GM06990 (cell line): ENCODE measurements at regions not wholly inside any gene's neighbourhood (a gene's known extent, or its start where the extent isn't known, plus 50 kb on each side); places are given as distances from the start of the nearest gene placed in this dataset.

Experiments used
- DNase-seq: peaks from one replicate; pipeline ENCODE4 v3.0.0-alpha.2; 2011; ENCODE audit not compliant: insufficient read length; ENCODE audit errors: extremely low read depth
- H3K27me3 ChIP-seq: replicated peaks from 2 replicates; pipeline ENCODE4 v1.6.0; 2011; ENCODE audit warnings: low read length; ENCODE audit not compliant: control insufficient read depth, insufficient read depth
- H3K36me3 ChIP-seq: 2 replicates; pipeline ENCODE4 v1.5.1; 2011; ENCODE audit warnings: low read length; ENCODE audit not compliant: control insufficient read depth, insufficient read depth
- H3K4me3 ChIP-seq: replicated peaks from 2 replicates; pipeline ENCODE4 v1.5.1; 2011; ENCODE audit warnings: low read depth, mild to moderate bottlenecking, control low read depth, low read length
- CTCF ChIP-seq: IDR thresholded peaks from 2 replicates; pipeline ENCODE4 v1.5.1; 2011; ENCODE audit warnings: low read length, control low read depth, mild to moderate bottlenecking, inconsistent platforms; ENCODE audit not compliant: insufficient read depth, poor library complexity, severe bottlenecking

GRCh38 chr12:74626397-74626796, 88.8 kb downstream of the ATXN7L3B start:
- no peak for TF ChIP-seq CTCF

GRCh38 chr12:74641262-74641661, 103.6 kb downstream of the ATXN7L3B start:
- no peak overlapping the region for H3K4me3 ChIP-seq
- H3K27me3 ChIP-seq: no peaks in the 10 kb centered on the region
- TF ChIP-seq CTCF: no peak
- no peaks in the 10 kb centered on the region for H3K36me3 ChIP-seq
- DNase-seq: no peak

More at GRCh38 chr12:74626397-74626796, 88.8 kb downstream of the ATXN7L3B start:
- no peak for DNase-seq
- Histone ChIP-seq H3K36me3 (no peaks in the 10 kb centered on the region), H3K4me3 (no peak overlapping the region), H3K27me3 (no peaks in the 10 kb centered on the region)

- no peak overlapping the region for H3K4me3 ChIP-seq
- no peaks in the 10 kb centered on the region for H3K36me3 ChIP-seq
- DNase-seq: no peak
- H3K27me3 ChIP-seq: no peaks in the 10 kb centered on the region
- TF ChIP-seq CTCF: no peak
These were observed 104.1 kb downstream of the ATXN7L3B start for GRCh38 chr12:74641694-74642093.

GRCh38 chr12:74644681-74645080, 107.0 kb downstream of the ATXN7L3B start:
- no peak for TF ChIP-seq CTCF
- H3K36me3 ChIP-seq: no peaks in the 10 kb centered on the region
- H3K4me3 ChIP-seq: no peak overlapping the region
- H3K27me3 ChIP-seq: no peaks in the 10 kb centered on the region
- no peak for DNase-seq

- Histone ChIP-seq H3K27me3 (no peaks in the 10 kb centered on the region), H3K36me3 (no peaks in the 10 kb centered on the region), H3K4me3 (no peak overlapping the region)
- TF ChIP-seq CTCF: no peak
- no peak for DNase-seq
These were observed 109.2 kb downstream of the ATXN7L3B start for GRCh38 chr12:74646831-74647230.

GRCh38 chr12:74647256-74647655, 109.6 kb downstream of the ATXN7L3B start:
- TF ChIP-seq CTCF: no peak
- Histone ChIP-seq H3K36me3 (no peaks in the 10 kb centered on the region), H3K4me3 (no peak overlapping the region), H3K27me3 (no peaks in the 10 kb centered on the region)
- no peak for DNase-seq
